Right forelimb (tissue), 1 donor: ENCODE measurements at regions not wholly inside any gene's neighbourhood (a gene's known extent, or its start where the extent isn't known, plus 50 kb on each side); places are given as distances from the start of the nearest gene placed in this dataset.
A peak's percentile ranks its signal among the peaks of the same experiment; 100 is the strongest.

Experiments used
- DNase-seq: peaks from one replicate; pipeline ENCODE4 v3.0.0-alpha.2; 2018

DNA sequence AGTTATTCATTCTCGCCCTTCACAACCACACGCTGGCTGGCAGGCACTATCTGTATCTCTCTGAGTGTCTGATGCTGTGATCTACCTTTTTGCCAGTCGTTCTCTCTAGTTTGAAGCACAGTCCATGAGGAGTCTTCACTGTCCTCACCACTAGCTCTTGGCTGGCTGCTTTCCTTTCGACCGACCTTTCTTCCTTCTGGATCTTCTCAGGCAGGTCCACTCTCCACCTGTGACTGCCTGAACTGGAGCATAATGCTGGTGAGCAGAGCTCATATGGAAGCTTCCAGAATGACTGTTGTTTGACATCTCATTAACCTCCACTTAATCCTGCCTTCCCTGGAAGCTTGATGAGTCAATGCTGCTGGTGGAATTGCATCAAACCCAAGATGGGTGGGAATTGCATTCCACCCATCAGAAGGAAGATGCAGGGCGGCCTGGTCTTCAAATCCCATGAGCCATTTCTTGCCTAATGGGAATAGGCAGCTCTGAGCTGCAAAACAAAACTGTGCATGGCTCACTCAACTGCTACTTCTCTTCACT is 283.5 kb upstream of the HDAC4 start:
- no peak for DNase-seq

DNA sequence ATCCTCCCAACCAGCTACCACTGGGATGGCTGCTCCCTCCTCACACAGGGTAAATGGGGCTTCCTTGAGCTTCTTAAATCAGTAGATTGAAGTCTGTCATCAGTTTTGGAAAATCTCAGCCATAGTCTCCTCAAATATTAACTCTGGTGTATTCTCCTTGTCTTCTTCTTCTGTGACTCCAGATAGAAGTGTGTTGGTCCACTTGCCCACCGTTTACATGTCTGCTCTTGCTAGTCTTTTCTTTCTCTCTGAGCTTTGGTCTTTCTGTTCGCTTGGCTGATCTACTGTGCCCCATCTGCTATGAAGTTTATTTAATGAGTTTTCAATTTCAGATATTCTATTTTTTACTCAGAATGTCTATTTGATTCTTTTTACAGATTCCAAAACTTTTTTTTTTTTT is 281.7 kb upstream of the HDAC4 start:
- no peak for DNase-seq

DNA sequence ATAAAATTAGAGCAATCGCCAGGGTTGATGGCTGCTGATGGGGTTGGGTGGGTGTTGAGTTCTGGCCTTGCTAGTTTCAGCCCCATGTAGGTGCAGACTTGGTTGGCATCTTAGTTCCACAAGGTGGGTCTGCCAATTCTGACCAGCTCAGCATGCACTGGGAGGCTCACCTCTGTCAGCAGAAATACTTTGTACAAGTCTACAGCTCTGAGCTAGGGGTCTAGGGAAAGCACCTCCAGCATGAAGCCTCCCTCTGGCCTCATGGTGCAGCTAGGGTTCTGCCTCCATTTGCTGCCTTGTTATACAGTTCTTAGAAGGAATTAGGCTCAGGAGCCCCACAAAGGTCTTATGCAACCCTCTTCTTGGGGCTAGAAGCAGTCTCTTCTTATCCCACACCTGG is 278.9 kb upstream of the HDAC4 start:
- DNase-seq = no peak

DNA sequence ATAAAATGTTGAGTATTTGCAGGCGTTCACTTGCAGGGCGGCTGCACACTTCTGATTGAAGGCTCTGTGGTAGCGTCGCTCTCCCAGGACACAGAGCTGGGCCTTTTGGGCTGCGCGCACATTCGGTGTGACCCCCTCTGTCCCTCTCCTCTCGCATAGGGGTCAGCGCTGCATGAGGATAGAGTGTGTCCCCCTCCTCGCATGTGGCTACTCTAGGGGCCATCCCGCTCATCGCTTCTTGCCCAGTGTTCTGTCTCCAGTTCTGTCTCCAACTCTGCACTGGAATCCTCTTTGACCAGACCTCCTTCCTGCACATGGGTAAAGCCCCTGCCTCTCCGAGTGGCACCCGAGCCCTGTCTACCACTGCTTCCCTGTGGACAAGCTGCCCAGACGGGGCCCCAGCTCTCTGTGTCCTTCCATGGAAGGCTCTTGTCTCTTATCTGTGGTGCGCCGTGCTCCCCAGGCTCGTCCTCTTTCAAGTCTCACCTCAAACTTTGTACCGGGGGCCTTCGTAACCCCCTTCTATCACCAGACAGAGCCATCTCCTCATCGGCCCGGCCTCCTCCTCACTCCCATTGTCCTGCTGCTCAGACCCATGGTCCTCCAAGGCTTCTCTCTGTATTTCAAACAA is 278.0 kb upstream of the HDAC4 start:
- DNase-seq = peak; percentile 37

DNA sequence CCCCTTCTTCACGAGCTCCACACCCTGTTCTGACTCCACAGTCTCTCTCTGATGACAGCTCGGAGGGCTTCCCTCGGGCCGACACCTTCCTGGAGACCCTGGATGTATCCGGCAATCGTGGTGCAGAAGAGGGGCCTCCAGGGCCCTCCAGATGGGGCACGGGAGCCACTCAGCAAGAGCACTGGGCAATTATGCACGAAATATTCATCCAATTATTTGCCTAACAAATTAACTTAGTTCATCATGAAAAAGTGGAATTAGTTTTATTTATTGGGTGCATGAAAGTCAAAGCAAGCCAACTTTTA is 277.3 kb upstream of the HDAC4 start:
- DNase-seq = no peak

DNA sequence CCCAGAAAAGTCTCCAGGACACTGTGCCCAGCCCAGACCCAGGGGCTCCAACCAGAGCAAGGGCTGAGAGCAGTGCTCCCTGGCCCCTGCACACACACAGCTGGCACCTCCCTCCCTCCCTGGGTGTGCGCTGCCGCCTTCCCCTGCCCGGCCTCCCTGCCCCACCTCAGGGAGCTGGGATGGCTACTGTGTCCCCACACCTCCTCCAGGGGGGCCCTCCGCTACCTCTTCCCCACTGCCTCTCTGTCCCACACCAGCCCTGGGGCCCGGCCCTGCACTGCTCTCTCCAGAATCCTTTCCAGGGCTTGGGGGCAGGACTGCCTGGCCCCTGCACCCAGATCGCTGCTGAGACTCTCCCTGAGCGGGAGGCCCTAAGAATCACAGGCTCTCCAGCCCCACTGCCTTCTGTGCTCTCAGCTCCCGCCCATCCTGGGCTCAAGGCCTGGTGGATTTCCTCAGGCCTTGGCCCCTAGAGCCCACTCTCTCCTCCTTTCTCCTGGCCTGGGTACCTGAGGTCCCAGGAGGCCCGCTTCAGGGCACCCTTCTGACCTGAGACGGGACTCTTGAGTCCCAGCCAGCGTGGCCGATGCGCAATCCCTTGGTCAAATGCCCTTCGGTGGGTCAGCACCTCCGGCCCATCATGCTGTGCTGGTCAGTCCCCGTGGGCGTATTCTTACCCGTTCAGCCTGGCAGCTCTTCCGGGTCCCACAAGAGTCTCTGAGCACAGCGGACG is 276.8 kb upstream of the HDAC4 start:
- no peak for DNase-seq

DNA sequence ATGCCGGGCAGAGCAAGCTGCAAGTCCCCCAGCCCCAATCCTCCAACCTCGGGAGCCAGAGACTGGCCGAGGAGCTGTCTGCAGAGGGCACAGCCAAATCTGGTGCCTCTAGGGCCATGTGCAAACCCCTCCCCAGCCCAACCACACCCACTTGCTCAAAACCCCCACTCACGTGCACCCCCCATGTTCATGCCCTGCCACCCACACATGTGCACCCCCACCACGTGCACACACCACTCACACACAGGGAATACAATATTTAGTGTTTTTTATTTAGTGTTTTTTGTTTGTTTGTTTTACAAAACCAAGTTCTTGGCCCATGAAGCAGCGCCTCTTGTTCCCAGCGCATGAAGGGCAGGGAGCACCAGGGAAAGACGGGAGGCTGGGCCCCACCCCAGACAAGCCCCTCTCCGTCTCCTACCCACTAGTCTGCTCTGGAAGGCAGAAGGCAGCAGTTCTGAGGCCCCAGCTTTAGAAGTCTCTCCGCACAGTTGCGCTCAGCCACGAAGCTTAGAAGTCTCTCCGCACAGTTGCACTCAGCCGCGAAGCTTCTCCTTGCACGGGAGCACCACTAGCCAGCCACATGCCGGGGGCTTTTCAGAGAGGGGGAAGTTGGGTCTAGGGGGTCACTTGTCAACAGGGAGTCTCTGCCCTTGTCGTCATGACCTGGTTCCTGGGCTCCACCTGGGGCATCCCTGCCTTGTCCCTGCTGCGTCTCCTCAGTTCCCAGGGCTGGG is 276.1 kb upstream of the HDAC4 start:
- DNase-seq = peak; percentile 33

DNA sequence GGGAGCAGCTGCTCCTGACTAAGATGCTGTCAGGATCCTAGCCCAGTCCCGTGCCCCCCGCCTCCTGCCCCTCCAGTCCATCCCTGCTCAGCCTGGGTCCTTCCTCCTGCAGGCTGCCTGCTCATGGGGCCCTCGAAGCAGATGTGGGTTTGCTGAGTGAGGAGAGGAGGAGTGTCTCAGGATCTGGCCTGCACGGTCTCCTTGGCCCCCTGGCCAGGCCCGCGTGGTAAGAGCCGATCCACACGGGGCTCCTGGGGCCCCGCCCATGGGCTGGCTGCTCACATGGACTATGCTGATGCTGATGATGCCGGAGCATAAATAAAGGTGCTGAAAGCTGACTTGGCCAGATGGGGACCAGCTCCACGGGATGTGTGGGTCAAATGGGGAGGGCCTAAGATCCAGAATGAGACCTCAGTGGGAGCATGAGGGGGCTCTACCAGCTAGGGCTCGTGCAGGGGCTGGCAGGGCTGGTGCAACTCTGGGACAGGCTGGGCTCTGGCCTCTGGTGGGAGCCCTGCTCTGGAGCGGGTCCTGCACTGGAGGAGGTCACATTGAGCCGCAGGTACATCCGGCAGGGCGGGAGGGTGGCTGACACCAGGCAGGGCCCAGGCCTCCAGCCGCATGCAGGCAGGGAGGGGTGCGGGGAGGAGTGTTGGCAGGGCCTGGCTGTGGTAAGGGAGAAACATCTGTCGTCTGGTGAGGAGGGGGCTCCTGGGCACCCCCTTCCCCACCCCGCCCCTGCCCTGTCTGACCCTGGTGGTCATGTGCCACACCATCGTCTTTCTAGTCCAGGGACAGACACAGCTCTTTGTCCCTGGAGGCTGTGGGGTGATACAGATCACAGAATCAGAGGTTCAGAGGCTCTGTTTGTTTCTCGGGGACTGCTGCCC is 275.3 kb upstream of the HDAC4 start:
- DNase-seq = peak; percentile 22

DNA sequence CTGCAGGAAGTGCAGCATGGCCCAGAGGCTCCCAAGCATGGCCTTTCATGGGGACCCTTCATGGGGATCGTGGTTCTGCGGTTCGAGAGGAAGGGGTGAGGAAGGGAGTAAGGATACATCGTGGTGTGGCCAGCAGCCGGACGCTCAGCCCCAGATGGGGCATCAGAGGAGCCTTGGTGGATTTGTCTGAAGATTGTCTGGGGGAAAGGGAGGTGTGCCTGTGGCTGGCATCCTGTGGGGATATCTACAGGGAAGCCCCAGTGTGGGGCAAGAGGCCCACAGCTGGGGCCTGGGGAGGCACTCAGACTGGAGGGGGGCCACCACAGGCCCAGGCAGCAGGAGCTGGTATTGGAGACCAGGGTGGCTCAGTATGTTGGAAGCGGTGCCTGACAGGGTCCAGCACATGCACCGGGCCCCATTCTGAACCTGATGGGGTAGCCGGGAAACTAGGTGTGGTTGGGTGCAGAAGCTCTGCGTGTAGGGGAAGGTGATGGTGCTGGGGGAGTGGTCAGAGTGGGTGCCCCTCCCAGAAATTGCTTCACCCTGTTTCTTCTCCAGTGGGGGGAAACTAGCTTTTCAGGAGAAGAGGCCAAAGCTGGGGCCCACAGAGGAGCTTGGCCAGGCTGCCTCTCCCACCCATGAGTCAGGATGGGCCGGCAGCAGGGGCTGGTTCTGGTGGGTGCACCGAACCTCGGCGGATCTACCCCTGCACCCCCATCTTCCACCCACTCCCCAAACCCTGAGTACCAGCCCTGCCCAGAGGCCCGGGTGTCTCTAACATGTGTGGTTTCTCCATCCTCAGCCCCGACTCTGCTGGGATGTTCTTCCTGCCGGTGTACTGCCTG is 274.4 kb upstream of the HDAC4 start:
- peak; percentile 24 for DNase-seq

DNA sequence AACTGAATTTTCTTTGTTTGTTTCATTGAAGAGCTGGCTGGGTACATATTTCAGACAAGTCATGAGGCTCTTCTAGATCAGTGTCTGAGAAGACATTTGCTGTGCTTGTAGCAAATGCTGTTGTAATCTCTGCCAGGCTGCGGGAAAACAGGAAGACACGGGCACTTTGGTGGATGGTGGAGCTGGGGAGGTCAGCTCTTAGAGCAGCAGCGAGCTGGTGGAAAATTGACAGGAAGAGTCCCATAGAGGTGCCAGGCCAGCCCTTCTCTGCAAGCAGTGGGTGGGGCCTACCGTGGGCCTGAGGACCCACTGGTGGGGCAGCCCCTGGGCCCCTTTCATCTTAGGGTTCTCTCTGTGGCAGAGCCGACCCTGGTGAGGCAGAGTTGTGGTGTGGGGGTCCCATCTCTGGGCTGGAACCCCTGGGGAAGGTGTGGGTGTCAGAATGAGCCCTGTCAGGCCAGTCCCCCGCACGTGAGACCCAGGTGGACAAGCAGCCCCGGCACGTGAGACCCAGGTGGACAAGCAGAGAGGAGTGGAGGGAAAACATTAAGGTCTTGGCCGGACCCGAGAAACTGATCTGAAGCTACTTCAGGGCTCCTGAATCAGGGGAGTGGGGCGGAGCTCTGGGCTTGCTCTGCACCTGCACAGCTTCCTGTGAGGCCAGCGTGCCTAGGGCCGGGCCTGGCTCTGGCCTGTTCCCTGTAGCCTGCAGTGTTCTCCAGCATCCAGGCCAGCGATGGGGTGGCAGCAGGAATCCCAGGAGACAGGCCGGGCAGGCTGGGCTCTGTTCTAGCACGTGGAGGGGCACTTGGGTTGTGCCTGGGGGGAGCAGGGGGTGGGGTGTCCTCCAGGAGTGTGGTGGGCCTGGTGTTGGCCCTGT is 273.5 kb upstream of the HDAC4 start:
- DNase-seq = peak; percentile 23

DNA sequence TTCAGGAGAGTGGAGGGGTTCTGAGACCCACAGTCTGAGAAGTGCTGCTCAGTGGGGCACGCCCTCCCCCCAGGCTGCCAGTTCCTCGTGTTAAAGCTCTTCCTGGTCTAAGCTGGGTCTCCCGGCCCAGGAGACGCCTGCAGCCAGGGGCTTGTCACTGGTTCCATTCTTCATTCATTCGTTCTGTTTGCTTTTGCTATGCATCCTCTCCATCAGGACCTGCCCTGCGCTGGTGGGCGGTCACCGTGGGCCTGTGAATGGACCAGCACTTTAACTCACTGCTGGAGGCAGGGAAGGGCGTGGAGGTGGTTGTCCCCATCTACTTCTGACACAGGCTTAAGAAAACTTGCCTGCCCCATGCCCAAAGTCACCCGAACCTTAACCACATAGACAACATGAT is 272.8 kb upstream of the HDAC4 start:
- no peak for DNase-seq

DNA sequence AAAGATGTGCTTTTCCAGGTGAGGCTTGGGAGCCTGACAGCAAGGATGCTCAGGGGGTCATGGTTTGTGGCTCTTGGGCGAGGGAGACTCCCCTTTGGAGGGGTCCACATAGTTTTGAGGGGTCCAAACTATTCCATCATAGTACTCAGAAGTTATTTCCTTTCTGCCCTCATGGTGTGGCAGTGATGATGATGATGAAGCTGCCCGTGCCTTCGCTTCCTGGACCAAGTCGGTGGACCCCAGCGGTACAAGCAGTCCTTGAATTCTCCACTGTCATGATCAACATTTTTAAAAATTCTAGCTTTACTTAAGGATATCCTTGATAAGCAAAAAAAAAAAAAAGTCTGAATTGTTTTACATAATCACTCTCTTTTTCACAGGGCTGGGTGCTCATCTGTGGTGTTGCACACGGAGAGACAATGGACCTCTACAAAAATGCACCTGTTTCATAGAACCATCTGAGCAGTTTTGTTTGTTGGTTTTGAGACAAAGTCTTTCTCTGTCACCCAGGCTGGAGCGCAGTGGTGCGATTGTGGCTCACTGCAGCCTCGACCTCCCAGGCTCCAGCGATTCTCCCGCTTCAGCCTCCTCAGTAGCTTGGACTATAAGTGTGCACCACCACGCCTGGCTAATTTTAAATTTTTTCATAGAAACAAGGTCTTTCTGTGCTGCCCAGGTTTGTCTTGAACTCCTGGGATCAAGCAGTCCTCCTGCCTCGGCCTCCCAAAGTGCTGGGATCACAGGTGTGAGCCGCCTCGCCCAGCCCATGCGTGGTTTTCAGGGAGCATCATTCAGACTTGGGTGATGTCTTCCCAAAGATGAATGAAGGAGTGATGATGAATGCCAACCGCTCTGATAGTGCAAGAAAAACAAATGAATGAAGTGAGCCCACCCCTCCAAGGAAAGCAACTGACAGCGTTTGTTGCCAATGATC is 271.4 kb upstream of the HDAC4 start:
- no peak for DNase-seq

DNA sequence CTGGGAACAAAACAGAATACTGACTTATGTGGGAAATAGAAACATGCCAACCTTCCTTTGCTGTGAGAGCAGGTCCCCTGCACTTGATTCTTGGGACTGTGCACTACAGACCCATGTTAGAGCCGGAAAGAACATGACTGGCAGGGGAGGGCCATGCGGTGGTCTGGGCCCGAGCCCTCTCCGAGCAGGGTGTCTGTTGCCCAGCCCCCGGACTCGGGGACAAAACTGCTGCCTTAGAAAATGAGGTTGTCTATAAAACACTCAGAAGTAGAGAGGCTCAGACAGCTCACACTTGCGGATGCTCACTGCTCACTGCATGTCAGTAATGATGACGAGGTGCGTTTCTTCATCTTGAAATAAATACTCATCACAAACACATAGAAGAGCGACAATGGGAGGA is 270.7 kb upstream of the HDAC4 start:
- no peak for DNase-seq

DNA sequence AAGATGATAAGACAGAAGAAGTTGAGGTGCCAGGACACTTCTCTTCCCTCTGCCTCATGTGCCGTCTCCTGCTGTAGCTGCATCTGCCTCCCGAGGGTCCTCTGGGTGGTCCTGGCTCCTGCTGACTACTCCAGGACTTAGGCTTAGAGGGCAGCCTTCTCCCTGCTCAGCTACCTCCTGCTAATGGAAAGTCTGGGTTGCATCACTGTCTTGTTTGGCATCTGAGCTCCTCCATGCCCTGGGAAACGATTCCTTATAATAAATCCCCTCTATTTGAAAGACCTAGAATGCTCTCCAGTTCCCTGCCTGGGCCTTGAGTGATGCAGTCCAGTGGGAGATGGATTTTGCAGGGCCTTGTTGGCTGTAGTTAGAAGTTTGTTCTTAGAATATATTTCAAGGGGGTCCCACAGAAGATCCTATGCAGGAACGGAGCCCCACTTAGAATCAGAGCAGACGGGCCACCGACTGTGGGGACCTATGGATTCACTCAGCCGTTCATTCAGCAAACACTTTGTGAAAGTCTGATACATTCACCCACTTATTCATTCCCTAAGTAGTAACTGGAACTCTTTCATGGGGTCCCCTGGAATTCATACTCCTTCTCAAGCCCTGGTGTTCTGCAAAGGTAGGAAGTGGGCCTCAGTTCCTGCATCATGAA is 269.8 kb upstream of the HDAC4 start:
- DNase-seq = no peak

DNA sequence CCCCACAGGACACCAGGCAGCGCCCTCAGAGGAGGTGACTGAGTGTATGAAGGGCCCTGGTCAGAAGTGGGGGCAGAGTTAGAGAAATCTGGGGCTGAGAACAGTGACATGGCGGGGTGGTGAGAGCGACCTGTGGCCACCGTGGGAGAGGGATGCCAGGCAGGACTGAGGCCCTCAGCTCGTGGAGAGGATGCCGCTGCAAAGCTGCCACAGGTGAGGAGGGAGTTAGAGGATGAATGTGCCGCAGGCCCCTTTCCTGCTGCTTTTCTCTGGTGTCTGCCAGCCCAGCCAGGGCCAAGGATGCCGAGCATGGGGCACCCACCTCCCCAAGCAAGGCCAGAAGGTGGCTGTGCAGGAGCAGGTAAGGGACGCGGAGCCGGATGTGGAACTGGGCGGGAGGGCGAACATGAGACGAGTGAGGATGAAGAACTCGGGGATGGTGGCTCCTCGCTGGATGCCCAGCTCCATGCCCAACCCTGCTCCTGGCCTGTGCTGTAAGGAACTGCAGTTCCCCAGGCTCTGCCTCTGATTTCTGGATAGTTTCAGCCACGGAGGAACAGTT is 269.2 kb upstream of the HDAC4 start:
- peak; percentile 24 for DNase-seq

DNA sequence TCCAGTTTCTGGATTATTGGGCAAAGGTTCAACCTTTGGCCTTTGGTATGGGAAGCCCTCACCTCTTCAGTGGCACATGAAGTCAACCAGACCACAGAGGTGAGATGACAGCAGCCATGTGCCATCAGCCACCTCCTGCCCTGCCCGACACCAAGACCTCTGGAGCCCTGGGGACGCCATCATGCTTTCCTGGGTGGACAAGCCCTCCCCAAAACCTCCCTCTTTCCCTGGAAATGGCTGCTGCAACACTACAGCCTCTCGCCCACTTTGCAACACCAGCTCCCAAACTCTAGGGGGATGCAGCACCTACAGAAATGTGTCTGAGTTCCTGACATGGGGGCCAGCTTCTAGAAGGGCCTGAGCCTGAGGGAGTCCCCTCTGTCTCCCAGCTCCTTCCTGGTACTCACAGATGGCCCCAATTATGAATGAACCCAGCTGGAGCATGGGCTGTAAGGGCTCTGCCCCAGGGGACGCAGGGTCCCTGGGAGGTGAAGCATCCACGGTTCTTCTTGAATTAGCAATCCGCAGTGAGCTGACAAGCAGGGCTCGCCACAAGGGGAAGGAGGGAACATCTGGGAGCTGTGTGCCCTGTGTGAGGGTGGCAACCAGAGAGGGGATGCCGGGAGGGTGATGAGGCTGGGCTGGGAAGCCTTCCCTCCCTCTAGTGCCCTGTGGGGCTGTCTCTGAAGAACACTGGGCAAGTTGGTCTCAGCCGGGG is 268.5 kb upstream of the HDAC4 start:
- DNase-seq = peak; percentile 34

DNA sequence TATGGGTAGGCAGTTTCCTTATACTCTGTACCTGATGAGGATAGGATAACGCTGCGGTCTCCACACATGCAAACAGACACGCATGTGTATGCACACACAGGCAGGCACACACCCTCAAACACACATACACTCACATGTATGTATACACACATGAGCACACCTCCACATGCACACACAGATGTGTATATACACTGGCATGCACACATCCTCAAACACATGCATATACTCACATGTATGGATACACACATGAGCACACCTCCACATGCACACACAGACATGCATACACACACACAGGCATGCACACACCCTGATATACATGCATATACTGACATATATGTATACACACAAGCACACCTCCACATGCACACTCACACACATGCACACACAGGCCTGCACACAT is 267.8 kb upstream of the HDAC4 start:
- DNase-seq = no peak

DNA sequence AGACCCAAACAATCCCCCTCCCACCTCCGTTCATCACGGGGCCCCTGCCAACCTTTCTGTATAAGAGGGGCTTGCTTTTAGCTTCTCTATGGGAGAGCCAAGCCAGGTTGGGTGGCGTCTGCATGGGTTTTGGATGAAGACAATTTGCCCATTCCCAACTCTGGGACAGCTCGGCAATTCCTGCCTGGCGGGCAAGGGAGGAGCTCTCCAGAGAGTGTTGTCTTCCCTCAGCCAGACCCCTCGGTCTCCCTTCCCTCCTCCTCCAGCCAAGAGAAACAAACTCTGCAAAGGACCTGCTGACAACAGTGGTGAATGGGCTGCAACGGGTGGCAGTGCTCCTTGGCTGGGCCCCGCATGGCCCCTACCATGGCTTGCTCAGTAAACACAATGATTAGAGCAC is 267.2 kb upstream of the HDAC4 start:
- DNase-seq = peak; percentile 16
